Skeletal muscle satellite cell (primary cell): ENCODE measurements at regions not wholly inside any gene's neighbourhood (a gene's known extent, or its start where the extent isn't known, plus 50 kb on each side); places are given as distances from the start of the nearest gene placed in this dataset.
A peak's percentile ranks its signal among the peaks of the same experiment; 100 is the strongest.

Source experiments
- H3K27me3 ChIP-seq: 2 replicates; pipeline ENCODE4 v1.7.0; 2013; ENCODE audit warnings: low read length; ENCODE audit not compliant: control insufficient read depth, insufficient read depth
- H3K36me3 ChIP-seq: 2 replicates; pipeline ENCODE4 v1.7.0; 2013; ENCODE audit warnings: mild to moderate bottlenecking, control low read depth, low read length; ENCODE audit not compliant: insufficient read depth
- H3K4me1 ChIP-seq: 2 replicates; pipeline ENCODE4 v1.7.0; 2013; ENCODE audit warnings: low read length; ENCODE audit not compliant: control insufficient read depth, insufficient read depth
- H3K4me2 ChIP-seq: 2 replicates; pipeline ENCODE4 v1.7.0; 2013; ENCODE audit warnings: mild to moderate bottlenecking, low read length
- H3K4me3 ChIP-seq: 2 replicates; pipeline ENCODE4 v1.7.0; 2013; ENCODE audit warnings: low read length
- H3K9ac ChIP-seq: 2 replicates; pipeline ENCODE4 v1.7.0; 2013; ENCODE audit warnings: mild to moderate bottlenecking, low read depth, low read length, moderate library complexity
- H3K9me3 ChIP-seq: replicated peaks from 2 replicates; pipeline ENCODE4 v1.7.0; 2013; ENCODE audit warnings: mild to moderate bottlenecking, control low read depth, low read length

DNA sequence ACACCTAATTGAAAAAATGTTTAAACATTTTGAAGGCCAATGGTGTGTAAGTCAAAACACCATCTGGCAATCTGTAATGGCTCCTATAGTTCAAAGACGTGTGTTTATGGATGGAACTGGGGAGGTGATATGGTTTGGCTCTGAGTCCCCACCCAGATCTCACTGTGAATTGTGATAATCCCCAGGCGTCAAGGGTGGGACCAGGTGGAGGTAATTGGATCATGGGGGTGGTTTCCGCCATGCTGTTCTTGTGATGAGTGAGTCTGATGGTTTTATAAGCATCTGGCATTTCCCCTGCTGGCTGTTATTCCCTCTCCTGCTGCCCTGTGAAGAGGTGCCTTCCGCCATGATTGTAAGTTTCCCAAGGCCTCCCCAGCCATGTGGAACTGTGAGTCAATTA is 52.2 kb downstream of the ADRA2C start:
- no peak overlapping the region for H3K4me2 ChIP-seq
- no peaks in the 10 kb centered on the region for H3K27me3 ChIP-seq
- H3K4me1 ChIP-seq = no peaks in the 10 kb centered on the region
- no peak overlapping the region for H3K4me3 ChIP-seq
- H3K9me3 ChIP-seq = no peaks in the 10 kb centered on the region
- H3K9ac ChIP-seq = no peak overlapping the region
- no peaks in the 10 kb centered on the region for H3K36me3 ChIP-seq

- Histone ChIP-seq H3K4me3 (no peak overlapping the region), H3K36me3 (no peaks in the 10 kb centered on the region), H3K4me2 (no peak overlapping the region), H3K4me1 (no peaks in the 10 kb centered on the region), H3K9ac (no peak overlapping the region), H3K27me3 (no peaks in the 10 kb centered on the region), H3K9me3 (no peaks in the 10 kb centered on the region)
Observed at GRCh38 chr4:3819210-3819919, 53.2 kb downstream of the ADRA2C start.

DNA sequence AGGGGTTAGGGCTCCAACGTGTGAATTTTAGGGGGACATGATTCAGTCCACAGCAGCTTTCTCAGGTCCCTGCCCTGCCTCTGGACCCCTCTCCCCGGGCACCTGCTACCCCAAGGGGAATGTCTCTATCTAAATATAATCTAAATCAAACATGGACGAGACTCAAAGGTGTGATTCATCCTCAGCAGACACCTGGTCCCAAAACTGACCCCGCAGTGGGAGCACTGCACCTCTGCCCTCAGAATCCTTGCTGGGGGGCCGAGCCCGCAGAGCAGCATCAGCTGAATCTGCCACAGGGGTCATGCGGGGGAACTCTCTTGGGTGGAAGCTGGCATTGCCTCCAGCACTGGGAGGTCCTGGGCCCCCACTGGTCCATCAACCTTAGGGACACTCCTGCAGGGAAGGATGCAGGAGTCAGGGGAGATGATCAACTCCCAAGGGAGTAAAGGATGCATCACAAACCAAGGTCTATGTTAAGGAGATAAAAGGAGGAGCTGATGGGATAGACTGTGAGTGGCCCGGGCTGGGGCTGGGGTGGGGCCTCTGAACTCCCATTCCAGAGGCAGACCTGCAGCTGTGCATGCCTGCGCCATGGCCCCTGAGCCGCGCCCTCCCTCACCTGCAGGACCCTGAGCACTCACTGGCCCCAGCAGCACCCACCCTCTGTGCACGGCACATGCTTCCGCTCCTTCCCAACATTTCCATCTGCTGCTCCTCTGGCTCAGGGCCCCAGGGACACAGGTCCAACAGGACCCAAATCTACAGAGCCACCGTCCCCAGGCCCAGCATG is 54.0 kb downstream of the ADRA2C start:
- H3K9me3 ChIP-seq = no peaks in the 10 kb centered on the region

DNA sequence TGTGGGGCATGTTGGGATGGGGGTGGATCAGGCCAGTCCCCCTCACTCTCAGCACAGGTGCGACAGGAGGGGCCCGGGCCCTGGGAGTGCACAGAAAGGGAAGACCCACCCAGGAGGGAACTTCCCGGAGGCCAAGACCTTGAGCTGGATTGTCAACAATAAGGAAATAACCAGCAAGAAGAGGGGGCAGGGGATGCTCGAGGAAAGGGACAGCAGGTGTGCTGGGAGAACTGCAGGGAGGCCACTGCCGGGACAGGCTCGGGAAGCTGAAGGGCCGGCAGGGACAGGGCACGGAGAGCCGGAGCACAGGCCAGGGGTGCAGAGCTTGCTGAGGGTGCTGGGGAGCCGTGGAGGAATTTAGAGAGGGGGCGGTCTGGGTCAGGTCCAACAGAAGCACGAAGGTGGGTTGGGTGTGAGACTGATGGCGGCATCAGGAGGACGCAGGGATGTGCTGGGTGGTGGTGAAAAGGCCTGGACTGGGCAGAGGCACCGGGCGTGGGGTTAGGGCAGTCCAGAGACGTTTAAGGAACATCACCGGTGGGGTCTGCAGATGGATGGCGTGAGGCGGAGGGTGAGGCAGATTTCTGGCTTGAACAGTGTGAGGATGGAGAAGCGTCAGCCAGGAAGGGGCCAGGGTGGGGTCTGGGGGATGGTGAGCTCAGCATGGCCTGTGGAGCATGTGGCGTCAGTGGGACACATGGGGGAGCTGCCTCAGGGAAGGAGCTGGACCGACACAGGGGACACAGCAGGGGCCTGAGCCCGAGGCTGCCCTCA is 54.8 kb downstream of the ADRA2C start:
- Histone ChIP-seq H3K9ac (no peak overlapping the region), H3K27me3 (no peaks in the 10 kb centered on the region), H3K4me3 (no peak overlapping the region)

More for the DNA sequence above, 54.0 kb downstream of the ADRA2C start:
- no peaks in the 10 kb centered on the region for H3K27me3 ChIP-seq
- no peak overlapping the region for H3K9ac ChIP-seq
- H3K36me3 ChIP-seq = no peaks in the 10 kb centered on the region
- no peaks in the 10 kb centered on the region for H3K4me1 ChIP-seq
- no peak overlapping the region for H3K4me3 ChIP-seq
- H3K4me2 ChIP-seq = no peak overlapping the region

DNA sequence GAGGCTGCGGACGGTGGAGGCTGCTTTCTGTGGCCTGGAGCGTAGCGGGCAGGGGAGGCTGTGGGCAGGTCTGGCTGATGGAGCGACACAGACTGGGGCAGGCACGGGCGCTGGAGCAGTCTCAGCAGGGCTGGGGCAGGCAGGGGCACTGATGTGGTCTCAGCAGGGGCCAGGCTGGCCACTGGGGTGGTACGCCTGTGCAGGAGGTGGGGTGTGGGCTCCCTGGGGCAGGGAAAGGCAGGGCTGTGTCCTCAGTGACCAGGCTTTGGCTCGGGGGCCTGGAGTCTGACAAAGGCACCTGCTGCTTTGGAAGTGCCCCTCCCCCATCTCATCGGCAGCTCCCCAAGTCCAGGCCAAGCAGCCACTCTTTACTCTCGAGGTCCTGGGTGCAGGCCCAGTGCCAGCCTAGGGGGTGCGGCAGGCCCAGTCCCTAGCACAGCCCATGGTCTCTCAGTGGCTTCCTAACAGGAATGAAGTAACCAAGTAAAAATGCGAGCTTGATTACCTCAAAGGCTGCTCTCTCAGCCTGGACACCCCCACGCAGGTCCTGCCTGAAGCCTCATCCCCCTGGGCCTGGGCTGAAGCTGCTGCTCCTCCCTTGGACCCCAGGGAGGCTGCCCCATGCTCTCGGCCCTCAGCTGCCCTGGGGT is 55.5 kb downstream of the ADRA2C start:
- Histone ChIP-seq H3K9me3 (no peaks in the 10 kb centered on the region), H3K36me3 (no peaks in the 10 kb centered on the region), H3K4me2 (peak overlapping the region; percentile 29), H3K27me3 (peaks cover 4% of the 10 kb centered on the region), H3K4me1 (no peaks in the 10 kb centered on the region), H3K9ac (no peak overlapping the region), H3K4me3 (no peak overlapping the region)

More for the DNA sequence above, 54.8 kb downstream of the ADRA2C start:
- no peaks in the 10 kb centered on the region for H3K9me3 ChIP-seq
- no peaks in the 10 kb centered on the region for H3K36me3 ChIP-seq
- H3K4me2 ChIP-seq = no peak overlapping the region
- no peaks in the 10 kb centered on the region for H3K4me1 ChIP-seq

DNA sequence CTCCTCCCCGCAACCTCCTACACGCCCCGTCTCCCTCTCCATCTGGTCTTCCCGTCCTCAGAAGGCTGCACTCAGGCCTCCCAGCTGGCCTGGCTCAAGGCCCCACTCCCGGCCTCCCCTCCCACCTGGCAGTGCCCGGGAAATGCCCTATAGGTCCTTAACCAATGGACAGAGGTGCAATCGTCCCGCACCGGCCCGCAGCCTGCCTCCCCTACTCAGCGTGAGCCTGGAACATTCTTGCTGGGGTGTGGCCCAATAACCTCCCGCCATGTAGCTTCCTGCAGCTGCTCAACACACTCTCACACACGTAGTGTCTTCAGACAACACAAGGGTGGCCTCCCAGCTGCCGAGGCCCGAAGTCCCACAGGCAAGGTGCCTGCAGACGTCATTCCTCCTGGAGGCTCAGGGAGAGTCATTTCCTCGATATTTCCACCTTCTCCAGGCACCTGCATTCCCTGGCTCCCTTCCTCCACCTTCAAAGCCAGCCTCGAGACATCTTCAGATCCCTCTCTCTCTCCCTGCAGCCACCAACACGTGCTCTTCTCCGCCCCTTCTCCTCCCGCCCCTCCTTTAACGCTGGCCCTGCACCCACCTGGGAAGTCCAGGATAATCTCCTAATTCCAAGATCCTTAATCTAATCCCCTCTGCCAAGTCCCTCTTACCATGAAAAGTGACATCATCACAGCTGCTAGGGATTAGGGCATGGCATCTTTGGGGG is 56.2 kb downstream of the ADRA2C start:
- no peak overlapping the region for H3K9ac ChIP-seq
- no peak overlapping the region for H3K4me3 ChIP-seq
- no peaks in the 10 kb centered on the region for H3K36me3 ChIP-seq
- H3K4me1 ChIP-seq = no peaks in the 10 kb centered on the region
- no peaks in the 10 kb centered on the region for H3K9me3 ChIP-seq
- peak overlapping the region; percentile 29 for H3K4me2 ChIP-seq
- H3K27me3 ChIP-seq = peaks cover 7% of the 10 kb centered on the region

DNA sequence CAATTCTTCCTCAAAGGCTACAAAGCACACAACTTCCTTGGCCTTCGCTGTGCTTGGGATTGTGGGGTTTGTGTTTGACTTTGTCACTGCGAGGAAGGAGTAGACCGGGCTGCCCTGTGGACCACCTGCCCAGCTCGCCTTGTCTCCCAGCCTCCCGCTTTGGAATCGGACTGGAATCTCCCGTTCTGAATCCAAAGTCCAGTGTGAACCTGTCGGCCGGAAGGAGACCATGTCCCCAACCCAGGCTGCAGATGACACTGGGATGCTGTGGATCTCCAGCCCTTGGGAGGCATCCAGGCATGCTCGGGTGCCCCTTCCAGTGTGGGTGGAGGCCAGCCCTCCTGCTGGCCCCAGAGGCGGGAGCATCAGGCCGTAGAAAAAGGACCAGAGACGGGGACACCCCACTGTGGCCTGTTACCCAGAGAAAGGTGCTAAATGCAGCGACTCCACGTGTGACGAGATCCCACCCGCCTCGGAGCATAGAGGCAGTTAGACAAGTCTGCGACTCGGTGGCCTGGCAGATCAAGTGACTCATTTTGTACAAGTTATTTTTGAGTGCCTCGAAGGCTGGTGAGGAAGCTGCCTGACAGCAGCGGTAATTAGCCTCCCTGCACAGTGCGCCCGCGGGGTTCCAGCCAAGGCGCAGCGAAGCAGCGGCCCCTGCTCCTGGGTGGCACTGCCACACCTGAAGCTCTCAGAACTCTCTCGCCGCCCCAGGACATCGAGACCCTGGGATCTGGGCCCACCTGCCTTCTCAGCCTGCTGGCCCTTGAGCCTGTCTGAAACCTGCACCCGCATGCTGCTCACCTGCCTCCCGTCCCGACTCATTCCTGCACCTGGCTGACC is 57.5 kb downstream of the ADRA2C start:
- Histone ChIP-seq H3K4me2 (no peak overlapping the region), H3K27me3 (peaks cover 19% of the 10 kb centered on the region), H3K9me3 (no peaks in the 10 kb centered on the region), H3K4me1 (no peaks in the 10 kb centered on the region), H3K4me3 (no peak overlapping the region), H3K9ac (no peak overlapping the region), H3K36me3 (no peaks in the 10 kb centered on the region)

DNA sequence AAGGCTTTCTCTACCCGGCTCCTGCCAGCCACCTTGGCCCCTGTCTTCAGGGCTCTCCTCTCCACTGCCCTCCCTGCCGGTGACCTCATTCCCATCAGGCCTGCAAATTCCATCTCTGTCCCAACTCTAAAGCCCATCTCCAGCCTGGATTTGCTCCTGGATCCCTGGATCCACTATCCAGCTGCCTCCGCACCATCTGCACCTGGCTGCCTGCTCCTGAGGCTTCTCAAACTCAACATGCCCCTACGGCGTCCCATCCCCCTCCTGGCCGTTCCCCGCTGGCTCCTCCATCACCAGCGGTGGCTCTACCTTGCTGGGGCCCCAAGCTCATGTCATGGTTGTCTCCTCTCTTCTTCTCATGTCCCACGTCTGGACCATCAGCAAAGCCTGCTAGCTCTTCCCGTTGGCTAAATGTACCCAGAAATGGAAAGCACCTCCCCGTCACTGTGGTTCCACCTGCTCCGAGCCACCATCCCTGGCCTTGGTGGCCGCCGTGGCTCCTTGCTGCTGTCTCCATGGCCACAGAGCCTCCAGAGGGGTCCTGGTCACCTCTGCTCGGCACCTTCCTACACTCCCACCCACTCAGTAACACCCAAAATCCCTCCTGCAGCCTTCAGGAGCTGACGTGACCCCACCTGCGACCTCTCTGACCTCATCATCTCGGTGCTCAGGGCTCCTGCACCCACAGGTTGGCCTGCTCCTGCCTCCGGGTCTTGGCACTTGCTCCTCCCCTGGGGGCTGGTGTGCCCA is 58.5 kb downstream of the ADRA2C start:
- Histone ChIP-seq H3K27me3 (peaks cover 29% of the 10 kb centered on the region), H3K9ac (no peak overlapping the region), H3K4me2 (no peak overlapping the region), H3K4me3 (no peak overlapping the region), H3K36me3 (no peaks in the 10 kb centered on the region), H3K9me3 (no peaks in the 10 kb centered on the region), H3K4me1 (no peaks in the 10 kb centered on the region)

DNA sequence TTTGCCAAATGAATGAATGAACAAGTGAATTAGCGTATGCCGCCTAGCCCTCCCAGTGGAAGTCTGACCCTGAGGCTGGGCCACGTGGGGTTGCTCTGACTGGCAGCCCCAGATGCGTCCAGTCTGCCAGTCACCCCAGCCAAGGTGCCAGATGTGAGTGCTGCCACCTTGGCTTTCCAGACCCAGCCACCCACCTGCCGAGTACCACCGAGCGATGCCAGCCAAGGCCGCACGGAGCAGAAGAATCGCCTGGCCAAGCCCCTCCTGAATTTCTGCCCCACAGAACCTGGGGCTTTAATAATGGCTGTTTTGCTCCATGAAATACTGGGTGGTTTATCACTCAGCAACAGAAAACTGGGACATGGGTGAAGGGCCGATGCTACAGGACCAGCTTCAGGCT is 59.3 kb downstream of the ADRA2C start:
- Histone ChIP-seq H3K9me3 (no peaks in the 10 kb centered on the region), H3K4me1 (no peaks in the 10 kb centered on the region), H3K4me3 (no peak overlapping the region), H3K4me2 (no peak overlapping the region), H3K27me3 (peaks cover 37% of the 10 kb centered on the region), H3K36me3 (no peaks in the 10 kb centered on the region), H3K9ac (no peak overlapping the region)
